ENCODE measurements at regions not wholly inside any gene's neighbourhood (a gene's known extent, or its start where the extent isn't known, plus 50 kb on each side); places are given as distances from the start of the nearest gene placed in this dataset.

DNA sequence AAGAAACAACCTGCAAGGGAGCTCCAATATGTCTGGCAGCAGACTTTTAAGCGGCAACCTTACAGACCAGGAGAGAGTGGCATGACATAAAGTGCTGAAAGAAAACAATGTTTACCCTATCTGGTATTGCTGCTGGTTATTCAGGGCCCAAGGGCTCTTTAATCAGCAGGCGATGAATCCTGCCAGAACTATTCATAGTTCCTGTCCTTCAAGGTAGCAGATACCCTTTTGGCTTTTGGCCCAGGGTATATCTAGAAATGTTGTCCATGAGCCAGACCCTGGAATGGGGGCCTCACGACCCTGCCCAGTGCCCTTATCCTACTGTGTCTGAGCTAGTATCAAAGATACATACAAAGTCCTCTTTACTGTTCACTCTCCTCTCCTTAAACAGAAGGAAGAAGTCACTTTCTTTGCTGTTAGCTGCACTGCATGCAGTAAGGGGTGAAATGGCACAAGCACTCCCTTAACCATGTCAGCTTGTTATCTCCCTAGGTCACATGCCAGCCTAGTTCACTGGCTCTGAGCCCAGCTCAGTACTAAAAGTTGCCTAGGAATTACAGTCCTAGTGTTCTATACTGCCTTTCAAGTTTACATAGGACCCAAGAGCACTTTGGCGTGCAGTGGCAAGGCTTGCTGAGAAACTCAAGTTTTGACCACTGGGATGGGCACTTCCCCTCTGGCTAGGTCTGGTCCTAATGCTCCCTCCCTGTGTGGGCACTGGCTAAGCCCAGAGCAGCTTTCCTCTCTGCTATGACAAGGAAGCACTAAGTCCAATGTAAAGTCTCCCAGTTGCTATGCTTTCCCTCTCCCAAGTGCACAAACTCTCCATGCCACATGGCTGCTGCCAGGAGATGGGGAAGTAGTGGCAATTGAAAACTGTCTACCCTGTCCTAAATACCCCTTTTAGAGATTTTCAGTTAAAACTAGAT, 122.0 kb downstream of the HTR1B start:
- H3K27ac ChIP-seq (ENCODE audit: low read depth, low read length, poor library complexity, severe bottlenecking), result no peak overlapping the region
- no peaks in the 10 kb centered on the region for H3K9me3 ChIP-seq (ENCODE audit: low read depth, low read length, poor library complexity, severe bottlenecking)
- H3K36me3 ChIP-seq (ENCODE audit: insufficient read depth, low read length, poor library complexity, severe bottlenecking), result no peaks in the 10 kb centered on the region
- H3K4me3 ChIP-seq (ENCODE audit: low read depth, low read length, poor library complexity, severe bottlenecking), result no peak overlapping the region
- intact Hi-C loops (cut with micrococcal nuclease; ENCODE audit: unreplicated experiment), result no loop called here
- no TSS peak for BruUV-seq (replicated peaks)
- DNase-seq (ENCODE audit: low spot score), result no peak
- POLR2A ChIA-PET (ENCODE audit: low non-redundant PET), result no interaction called here
- no peaks in the 10 kb centered on the region for H3K4me1 ChIP-seq (ENCODE audit: insufficient read depth, low read length, poor library complexity, severe bottlenecking)
- CTCF ChIA-PET, result no interaction called here
- no peaks in the 10 kb centered on the region for H3K27me3 ChIP-seq (replicated peaks; ENCODE audit: insufficient read depth, low read depth, low read length, poor library complexity)
- TF ChIP-seq EZH2 (IDR thresholded peaks at IDR 0.05; ENCODE audit: borderline replicate concordance, low read depth, low read length, poor library complexity, severe bottlenecking) (no peak), CTCF (conservative IDR thresholded peaks at IDR 0.05; ENCODE audit: low read depth, low read length) (no peak)

- Histone ChIP-seq H3K4me1 (ENCODE audit: insufficient read depth, low read length, poor library complexity, severe bottlenecking) (no peaks in the 10 kb centered on the region), H3K36me3 (ENCODE audit: insufficient read depth, low read length, poor library complexity, severe bottlenecking) (no peaks in the 10 kb centered on the region), H3K4me3 (ENCODE audit: low read depth, low read length, poor library complexity, severe bottlenecking) (no peak overlapping the region), H3K27ac (ENCODE audit: low read depth, low read length, poor library complexity, severe bottlenecking) (no peak overlapping the region), H3K27me3 (replicated peaks; ENCODE audit: insufficient read depth, low read depth, low read length, poor library complexity) (no peaks in the 10 kb centered on the region), H3K9me3 (ENCODE audit: low read depth, low read length, poor library complexity, severe bottlenecking) (peaks cover 4% of the 10 kb centered on the region)
- BruUV-seq (replicated peaks), result no TSS peak
- no peak for DNase-seq (ENCODE audit: low spot score)
- intact Hi-C loops (cut with micrococcal nuclease; ENCODE audit: unreplicated experiment), result no loop called here
- POLR2A ChIA-PET (ENCODE audit: low non-redundant PET), result no interaction called here
- CTCF ChIA-PET, result no interaction called here
- TF ChIP-seq EZH2 (IDR thresholded peaks at IDR 0.05; ENCODE audit: borderline replicate concordance, low read depth, low read length, poor library complexity, severe bottlenecking) (no peak), CTCF (conservative IDR thresholded peaks at IDR 0.05; ENCODE audit: low read depth, low read length) (no peak)
These were observed 123.0 kb downstream of the HTR1B start for GRCh38 chr6:77340331-77340730.

DNA sequence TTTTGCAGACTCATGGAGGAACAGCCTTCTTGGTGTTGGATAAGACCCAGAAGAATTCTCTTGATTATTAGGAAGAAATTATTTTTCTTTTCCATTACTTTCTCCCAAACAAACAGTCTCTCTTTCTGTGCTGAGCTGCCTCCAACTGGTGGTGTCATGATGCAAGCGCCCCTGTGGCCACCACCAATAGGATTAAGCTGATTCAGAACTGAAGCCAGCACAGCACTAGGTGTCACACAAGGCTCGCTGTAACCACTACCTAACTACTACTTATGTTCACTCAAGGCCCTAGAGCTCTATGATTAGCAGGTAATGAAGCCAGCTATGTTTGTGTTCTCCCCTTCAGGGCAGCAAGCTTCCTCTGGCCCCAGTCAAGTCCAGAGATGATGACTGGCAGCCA, 123.4 kb downstream of the HTR1B start:
- no peak for DNase-seq (ENCODE audit: low spot score)
- ChIA-PET CTCF (no interaction called here), POLR2A (ENCODE audit: low non-redundant PET) (no interaction called here)
- no peaks in the 10 kb centered on the region for H3K27me3 ChIP-seq (replicated peaks; ENCODE audit: insufficient read depth, low read depth, low read length, poor library complexity)
- no peak for TF ChIP-seq CTCF (conservative IDR thresholded peaks at IDR 0.05; ENCODE audit: low read depth, low read length)
- TF ChIP-seq EZH2 (IDR thresholded peaks at IDR 0.05; ENCODE audit: borderline replicate concordance, low read depth, low read length, poor library complexity, severe bottlenecking), result no peak
- H3K4me3 ChIP-seq (ENCODE audit: low read depth, low read length, poor library complexity, severe bottlenecking), result no peak overlapping the region
- no peak overlapping the region for H3K27ac ChIP-seq (ENCODE audit: low read depth, low read length, poor library complexity, severe bottlenecking)
- intact Hi-C loops (cut with micrococcal nuclease; ENCODE audit: unreplicated experiment), result no loop called here
- no peaks in the 10 kb centered on the region for H3K36me3 ChIP-seq (ENCODE audit: insufficient read depth, low read length, poor library complexity, severe bottlenecking)
- BruUV-seq (replicated peaks), result no TSS peak
- H3K4me1 ChIP-seq (ENCODE audit: insufficient read depth, low read length, poor library complexity, severe bottlenecking), result no peaks in the 10 kb centered on the region
- peaks cover 8% of the 10 kb centered on the region for H3K9me3 ChIP-seq (ENCODE audit: low read depth, low read length, poor library complexity, severe bottlenecking)

Measured in A673 (cell line).